GM21723 (cell line): ENCODE measurements at regions not wholly inside any gene's neighbourhood (a gene's known extent, or its start where the extent isn't known, plus 50 kb on each side); places are given as distances from the start of the nearest gene placed in this dataset.
A peak's percentile ranks its signal among the peaks of the same experiment; 100 is the strongest.

Experiments
- ATAC-seq: cut with Tn5 transposase; IDR thresholded peaks from one replicate; pipeline ENCODE4 v1.9.1; 2021; ENCODE audit warnings: mild to moderate bottlenecking, moderate library complexity; ENCODE audit not compliant: unreplicated experiment

DNA sequence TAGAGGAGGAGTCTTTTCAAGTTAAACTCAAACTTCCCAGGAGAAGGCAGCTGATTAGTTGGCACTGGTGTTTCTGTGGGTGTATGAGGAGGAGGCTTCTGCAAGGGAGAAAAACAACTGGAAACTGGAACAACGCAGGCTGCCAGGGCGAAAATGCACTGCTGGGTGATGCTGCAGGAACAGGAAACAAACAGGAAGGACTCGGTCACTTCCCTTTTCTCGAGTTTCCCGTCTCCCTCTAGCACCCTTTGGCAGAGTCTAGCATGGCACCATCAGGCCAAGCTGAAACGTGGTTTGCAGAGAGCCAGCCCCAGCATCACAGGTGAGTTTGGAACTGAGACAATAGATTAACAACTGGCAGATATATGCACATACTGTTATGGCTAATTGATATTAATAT is 77.5 kb upstream of the CAST start:
- ATAC-seq = no peak

DNA sequence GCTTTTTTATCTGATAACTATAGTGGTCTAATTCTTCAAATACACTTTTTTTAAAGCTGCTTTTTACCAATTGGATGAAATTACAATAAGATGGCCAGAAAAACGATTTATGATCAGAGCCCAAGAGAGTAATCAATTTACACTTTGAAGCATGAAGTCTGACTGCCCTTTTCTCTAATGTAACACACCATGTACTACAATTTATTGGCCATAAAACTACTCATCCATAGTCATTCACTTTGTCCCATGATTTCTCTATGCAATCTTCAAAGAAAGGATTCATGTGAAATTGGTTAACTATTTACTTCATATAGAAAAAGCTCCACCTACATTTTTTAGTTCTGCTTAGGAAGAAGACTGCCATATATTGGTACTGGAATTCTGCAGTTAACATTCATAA is 73.6 kb upstream of the CAST start:
- no peak for ATAC-seq

DNA sequence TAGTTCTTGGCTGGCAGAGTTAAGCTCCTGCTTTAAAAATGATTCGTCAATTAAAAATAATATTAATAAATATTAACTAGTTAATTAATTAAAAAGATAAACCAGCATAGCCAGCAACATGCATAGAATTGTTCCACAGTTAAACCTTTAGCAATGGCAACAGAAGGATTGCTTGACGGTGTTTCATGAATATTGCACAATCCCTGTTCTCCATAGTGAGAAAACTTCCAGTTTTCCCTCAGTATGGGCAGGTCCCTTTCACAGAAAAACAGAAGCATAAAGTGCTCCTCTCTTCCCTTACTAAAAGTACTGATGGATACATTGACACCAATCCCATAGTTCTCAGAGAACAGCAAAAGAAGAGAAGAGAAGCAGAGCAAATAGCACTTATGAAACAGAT is 71.4 kb upstream of the CAST start:
- ATAC-seq = no peak

DNA sequence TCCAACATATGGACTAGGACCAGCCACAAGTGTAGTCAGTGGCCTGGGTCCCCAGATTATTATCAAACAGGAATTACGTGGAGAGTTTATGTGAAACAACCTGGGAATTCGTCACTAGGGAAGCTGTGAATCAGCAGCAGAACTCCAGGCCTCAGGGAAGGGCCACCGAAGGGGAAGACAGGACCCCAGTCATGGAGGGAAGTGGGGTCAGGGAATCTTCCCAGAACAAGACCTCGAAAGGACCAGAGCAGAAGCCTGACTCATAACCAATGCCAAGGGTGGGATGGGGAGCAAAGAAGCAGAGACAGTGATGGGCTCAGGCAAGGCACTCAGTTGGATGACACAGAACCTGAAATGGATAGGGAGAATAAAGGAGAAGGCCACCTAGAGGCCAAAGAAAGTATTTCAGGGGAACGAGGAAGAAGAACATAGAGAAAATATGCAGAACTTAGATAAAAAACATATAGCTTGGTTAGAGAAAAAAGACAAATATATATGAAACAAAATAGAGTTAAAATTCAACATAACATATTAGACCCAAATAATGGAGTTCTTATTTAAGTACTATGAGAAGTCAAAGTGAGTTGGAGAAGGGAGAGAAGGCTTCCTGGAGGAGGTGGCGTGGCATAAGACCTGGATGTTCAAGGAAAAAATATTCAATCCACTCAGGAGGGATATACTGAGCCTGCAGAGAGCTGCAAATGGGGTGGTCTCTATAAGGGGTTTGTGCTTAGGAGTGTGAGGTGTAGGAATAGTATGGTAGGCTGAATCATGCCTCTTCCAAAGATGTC is 66.7 kb upstream of the CAST start:
- no peak for ATAC-seq

DNA sequence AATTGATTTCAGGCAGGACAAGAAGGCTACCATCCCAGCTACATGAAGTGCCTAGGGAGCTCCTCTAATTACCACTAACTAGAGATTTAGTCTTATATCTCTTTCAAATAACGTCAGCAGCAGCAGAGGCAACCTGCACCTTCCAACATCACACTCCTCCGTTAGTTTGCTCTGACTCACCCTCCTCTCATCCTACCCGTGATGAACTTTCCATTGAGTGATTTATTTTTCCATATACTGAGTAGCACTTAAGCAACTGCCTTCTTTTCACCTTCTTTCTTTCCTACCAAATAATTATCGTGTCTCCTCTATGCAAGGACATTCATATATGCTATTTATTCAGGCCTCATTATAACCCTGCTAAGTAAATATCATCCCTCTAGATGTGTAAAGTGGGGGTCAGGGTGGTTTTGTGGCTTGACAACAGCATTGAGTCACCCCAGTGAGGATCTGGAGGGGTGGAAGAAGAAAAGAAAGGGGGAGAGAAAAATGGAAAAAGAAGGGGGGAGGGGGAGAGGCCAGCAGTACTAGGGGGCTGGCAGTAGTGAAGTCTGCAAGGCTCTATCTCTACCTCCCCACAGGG is 64.6 kb upstream of the CAST start:
- no peak for ATAC-seq

DNA sequence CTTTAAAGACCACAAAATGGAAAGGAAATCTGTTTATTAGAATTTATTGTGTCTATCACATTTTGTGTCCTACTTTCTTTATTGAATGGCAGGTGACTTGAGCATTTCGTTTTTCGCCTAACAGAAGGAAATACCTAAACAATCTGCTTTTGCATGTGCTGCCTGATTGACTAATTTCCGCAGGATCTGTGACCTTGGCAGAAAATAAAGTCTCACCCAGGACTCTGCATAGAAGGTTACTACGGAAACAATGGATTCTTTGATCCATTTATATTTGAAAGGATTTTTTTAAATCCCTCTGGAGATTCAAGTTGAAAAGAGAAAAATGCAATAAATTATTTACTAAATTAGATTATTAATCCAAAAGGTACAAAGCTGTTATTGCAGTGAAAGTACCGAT is 61.0 kb upstream of the CAST start:
- no peak for ATAC-seq

DNA sequence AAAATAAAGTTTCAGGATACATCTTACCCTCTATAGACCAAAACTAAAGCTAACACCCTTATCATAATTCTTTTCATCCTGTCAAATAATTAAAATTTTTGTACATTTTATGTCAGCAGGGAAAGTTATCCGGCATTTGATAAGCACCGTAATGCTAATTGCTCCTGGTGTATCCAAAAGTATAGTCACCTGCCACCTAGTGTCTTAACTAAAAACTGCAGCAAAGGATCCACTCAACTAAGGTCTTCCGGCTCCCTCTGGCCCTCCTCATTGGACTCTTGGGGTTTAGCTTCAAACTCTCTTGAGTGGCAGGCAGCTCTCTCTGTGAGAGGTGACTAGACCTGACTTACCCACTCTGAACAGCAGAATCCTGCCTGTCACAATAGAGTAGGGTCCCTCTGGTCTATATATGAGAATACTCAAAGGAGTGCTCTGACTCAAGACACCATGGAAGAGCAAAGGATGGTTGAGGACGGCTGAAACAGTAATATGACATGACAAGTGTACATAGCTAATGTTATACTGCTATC is 60.4 kb upstream of the CAST start:
- ATAC-seq = peak; percentile 83

DNA sequence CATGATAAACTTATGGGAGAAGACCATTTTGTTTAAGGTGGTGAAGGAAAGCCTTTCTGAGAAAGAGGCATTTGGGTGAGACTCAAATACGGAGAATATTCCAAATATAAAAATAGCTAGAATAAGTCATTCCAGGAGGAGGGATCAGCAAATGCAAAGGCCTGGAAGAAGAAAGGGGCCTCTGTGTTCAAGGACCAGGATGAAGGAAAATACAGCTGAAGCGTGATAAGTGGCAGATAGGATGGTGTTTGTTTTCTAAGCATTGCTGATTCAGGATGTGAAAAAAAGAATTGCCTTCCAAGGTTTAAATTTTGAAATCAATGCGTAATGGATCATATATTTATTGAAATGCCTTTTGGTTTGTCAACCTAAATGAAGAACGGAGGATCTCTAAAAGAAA is 59.4 kb upstream of the CAST start:
- ATAC-seq = no peak

DNA sequence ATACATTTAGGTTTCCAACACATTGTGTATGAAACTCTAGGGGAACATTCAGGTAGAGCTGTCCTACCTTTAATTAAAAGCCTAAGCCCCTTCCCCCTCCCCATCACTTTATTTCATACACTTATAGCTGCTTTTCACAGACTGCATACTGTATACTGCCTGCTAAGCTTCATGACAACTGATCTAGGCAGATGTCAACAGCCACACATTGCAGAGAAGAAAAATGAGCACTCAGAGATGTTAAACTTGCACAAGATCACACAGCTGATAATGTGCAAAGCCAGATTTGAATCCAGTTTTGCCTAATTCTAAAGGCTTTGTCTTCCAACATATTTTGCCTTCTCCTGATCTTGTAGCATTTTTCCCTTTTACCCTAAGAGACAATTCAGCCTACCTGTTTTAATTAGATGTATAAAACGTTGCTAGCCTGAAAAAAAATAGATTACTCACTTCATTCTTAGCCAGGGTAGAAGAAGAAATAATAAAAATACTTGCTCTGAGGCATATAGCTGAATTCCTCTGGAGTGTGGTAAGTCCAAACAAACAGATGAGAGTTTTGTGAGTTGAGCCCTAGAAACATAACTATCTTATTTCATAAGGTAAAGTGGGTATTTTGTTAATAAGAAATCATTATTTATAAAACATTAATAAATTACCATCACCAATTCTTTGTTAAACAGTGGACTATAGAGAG is 56.9 kb upstream of the CAST start:
- ATAC-seq = no peak

DNA sequence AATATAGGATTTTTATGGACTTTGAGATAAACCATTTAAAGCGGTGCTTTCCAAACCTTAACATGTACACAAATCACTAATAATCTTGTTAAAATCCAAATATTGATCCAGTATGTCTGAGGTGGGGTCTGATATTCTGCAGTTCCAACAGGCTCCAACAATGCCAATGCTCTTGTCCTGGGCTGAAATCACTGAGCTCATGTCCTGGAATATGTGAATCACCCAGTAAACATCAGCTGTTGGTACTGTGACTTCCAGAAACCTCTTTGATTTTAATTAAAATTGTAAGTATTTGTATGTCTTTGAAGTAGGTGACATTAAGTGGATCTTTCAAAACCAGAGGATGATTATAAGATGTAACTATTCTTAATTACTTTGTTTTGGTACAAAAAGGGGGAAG is 52.8 kb upstream of the CAST start:
- no peak for ATAC-seq

DNA sequence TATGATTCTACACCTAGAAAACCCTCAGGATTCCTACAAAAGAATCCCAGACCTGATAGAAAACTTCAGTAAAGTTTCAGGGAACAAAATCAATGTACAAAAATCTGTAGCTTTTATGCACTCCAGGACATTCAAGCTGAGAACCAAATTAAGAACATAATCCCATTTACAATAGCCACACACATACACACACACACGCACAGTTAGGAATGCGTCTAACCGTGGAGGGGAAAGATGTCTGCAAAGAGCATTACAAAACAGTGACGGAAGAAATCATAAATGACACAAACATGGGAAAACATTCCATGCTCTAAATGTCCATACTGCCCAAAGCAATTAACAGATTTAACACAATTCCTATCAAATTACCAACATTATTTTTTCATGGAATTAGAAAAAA is 51.4 kb upstream of the CAST start:
- no peak for ATAC-seq

DNA sequence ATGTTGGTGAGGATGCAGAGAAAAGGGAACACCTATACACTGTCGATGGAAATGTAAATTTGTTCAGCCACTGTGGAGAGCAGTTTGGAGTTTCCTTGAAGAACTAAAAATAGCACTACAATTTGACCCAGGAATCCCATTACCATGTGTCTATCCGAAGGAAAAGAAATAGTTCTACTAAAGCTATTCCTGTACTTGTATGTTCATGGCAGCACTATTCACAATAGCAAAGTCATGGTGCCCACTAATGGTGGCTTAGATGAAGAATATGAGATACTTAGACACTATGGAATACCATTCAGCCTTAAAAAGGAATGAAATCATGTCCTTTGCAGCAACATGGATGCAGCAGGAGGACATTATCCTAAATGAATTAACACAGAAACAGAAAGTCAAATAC is 50.2 kb upstream of the CAST start:
- no peak for ATAC-seq
